Subcutaneous abdominal adipose tissue (tissue), 5 donors: ENCODE measurements at regions not wholly inside any gene's neighbourhood (a gene's known extent, or its start where the extent isn't known, plus 50 kb on each side); places are given as distances from the start of the nearest gene placed in this dataset.

Experiments
- H3K27ac ChIP-seq: one replicate; pipeline ENCODE4 v1.7.0; 2013; ENCODE audit warnings: low read depth, mild to moderate bottlenecking, inconsistent platforms, low read length, moderate library complexity
- H3K27me3 ChIP-seq, 5 donors: one replicate each; pipeline ENCODE4 v1.7.0; 2013; ENCODE audit warnings: low read length in 5 of 5, inconsistent platforms in 1 of 5; ENCODE audit not compliant: control insufficient read depth in 5 of 5, insufficient read depth in 4 of 5
- H3K36me3 ChIP-seq, 5 donors: one replicate each; pipeline ENCODE4 v1.7.0; 2013; ENCODE audit warnings: low read length in 5 of 5; ENCODE audit not compliant: control insufficient read depth in 5 of 5, insufficient read depth in 5 of 5
- H3K4me1 ChIP-seq, 5 donors: one replicate each; pipeline ENCODE4 v1.7.0; 2013; ENCODE audit warnings: low read length in 5 of 5, mild to moderate bottlenecking in 3 of 5, moderate library complexity in 1 of 5; ENCODE audit not compliant: control insufficient read depth in 5 of 5, insufficient read depth in 5 of 5
- H3K4me3 ChIP-seq, 5 donors: one replicate each; pipeline ENCODE4 v1.7.0; 2013; ENCODE audit warnings: low read length in 5 of 5, low read depth in 1 of 5
- H3K9ac ChIP-seq, 5 donors: one replicate each; pipeline ENCODE4 v1.7.0; 2013; ENCODE audit warnings: low read length in 5 of 5, mild to moderate bottlenecking in 4 of 5, moderate library complexity in 3 of 5
- H3K9me3 ChIP-seq, 5 donors: one replicate each; pipeline ENCODE4 v1.7.0; 2013; ENCODE audit warnings: low read length in 5 of 5; ENCODE audit not compliant: control insufficient read depth in 5 of 5
- donor health status: healthy.
- donor health status: healthy.
- donor health status: healthy.
- donor health status: healthy.
- donor health status: healthy.

DNA sequence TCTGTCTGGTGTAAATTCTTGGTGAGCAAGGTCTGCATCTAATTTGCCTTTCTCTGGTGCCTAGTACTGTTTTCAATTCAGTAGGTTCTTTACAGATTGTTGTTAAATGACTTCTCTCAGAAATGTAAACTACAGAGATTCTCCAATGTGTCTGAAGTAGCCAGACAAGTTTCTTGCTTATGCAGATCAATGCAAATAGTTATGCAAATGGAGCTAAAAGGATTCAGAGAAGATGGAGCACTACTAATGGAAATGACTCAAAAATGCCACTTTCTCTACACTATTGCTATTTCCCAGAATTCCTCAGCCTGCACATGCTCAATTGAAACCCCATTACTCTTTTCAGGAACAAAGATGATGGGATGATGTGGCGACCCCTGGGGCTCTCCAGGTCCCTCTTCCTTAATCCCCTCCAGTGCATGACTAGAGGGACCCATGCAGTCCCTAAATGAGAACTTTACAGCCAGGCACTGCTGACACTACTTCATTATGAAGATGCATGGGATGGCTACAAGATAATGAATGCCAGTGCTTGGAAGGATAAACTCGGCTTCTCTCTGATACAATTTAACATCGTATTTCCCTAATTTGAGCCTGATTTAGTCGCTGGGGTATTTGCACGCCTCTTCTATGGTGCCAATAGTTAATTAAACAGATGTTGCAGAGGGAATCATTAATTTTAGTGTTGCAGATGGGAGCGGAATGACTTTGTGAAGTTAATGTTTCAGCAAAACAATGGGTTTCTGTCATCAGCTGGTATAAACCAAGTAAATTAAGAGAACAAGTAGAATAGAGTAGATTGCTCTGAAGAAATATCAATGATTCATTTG lies 753.2 kb downstream of the TLR4 start:
- Histone ChIP-seq H3K9me3 (no peaks in the 10 kb centered on the region), H3K9ac (no peak overlapping the region), H3K27ac (no peak overlapping the region), H3K4me3 (no peak overlapping the region), H3K36me3 (no peaks in the 10 kb centered on the region), H3K27me3 (peaks cover 0 to 3% (median 0%) of the 10 kb centered on the region in 5 donors), H3K4me1 (no peaks in the 10 kb centered on the region)

DNA sequence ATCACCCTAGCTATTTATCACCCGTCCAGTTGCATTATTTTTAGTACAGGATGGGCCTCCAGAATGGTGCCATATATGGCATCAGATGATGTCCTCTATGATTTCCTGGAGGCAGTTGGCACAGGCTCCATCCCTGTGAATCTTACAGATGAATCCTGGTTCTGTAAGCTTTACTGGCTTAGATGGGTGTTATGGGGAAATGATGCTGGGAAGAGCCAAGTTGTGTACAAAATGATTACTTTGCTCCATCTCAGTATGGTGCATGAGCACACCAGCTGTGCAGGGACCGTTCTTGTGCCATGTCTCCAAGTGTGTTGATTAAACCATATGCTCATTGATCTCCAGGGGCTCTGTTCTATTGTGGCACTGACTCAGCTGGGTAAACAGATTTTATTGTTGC lies 755.7 kb downstream of the TLR4 start:
- no peak overlapping the region for H3K9ac ChIP-seq
- no peak overlapping the region for H3K27ac ChIP-seq
- H3K36me3 ChIP-seq, result no peaks in the 10 kb centered on the region
- H3K4me1 ChIP-seq, result no peaks in the 10 kb centered on the region
- peaks cover 0 to 3% (median 0%) of the 10 kb centered on the region in 5 donors for H3K27me3 ChIP-seq
- H3K4me3 ChIP-seq, result no peak overlapping the region
- no peaks in the 10 kb centered on the region for H3K9me3 ChIP-seq

DNA sequence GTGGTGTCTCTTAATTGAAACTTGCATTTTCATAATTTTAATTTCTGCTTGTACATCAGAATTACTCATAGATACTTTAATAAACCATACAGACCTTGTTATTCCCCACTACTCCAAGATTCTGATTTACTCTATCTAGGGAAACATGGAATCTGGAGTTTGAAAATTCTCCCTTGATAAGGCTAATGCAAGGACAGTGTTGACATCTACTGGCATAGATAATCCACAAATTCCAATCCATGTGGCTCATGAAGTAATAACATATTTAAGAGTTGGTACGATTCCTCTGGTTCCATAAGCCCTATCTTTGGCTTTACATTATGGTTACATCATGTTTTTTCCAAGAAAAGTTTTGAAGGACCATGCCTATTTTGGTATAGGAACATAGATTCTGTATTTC lies 759.2 kb downstream of the TLR4 start:
- H3K4me3 ChIP-seq, result no peak overlapping the region
- peaks cover 0 to 3% (median 0%) of the 10 kb centered on the region in 5 donors for H3K27me3 ChIP-seq
- no peak overlapping the region for H3K27ac ChIP-seq
- no peaks in the 10 kb centered on the region for H3K36me3 ChIP-seq
- H3K9me3 ChIP-seq, result no peaks in the 10 kb centered on the region
- no peaks in the 10 kb centered on the region for H3K4me1 ChIP-seq
- H3K9ac ChIP-seq, result no peak overlapping the region

DNA sequence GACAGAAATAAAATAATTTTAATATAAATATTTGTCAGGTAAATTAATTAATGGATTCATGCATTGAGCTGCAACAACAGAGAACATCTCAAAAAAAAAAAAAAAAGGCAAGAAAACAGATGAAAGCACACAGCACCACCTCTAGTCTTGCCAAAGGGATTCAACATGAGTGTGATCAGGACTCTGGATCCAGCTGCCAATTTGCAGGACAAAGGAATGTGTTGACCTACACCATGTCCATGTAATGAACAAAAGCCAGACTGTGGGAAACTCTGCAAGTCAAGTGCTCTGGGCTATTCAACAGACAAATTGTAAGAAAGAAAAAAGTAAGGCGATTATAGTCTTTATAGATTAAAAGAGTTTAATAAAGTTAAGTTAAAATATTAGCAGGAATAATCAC lies 769.3 kb downstream of the TLR4 start:
- no peak overlapping the region for H3K9ac ChIP-seq
- no peaks in the 10 kb centered on the region for H3K36me3 ChIP-seq
- H3K4me3 ChIP-seq, result no peak overlapping the region
- no peaks in the 10 kb centered on the region for H3K4me1 ChIP-seq
- H3K27ac ChIP-seq, result no peak overlapping the region
- no peaks in the 10 kb centered on the region for H3K9me3 ChIP-seq
- H3K27me3 ChIP-seq, result no peaks in the 10 kb centered on the region

DNA sequence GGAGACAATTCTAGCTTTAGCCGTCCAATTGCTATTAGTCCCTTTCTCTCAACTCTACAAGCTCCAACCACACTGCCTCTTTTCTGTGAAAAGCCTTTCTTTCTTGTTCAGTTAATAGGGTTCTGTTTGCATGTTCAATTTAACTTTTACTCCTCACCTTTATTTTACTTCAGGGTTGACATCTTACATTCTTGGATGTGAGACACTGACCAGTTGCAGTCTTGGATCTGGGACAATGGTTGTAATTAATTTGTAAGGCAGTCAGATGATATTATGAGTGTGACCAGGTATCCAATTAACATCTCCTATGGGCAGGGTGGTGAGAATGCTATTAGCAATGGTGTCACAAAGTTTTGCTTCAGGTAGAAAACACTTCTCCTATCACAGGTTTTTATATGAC lies 774.5 kb downstream of the TLR4 start:
- Histone ChIP-seq H3K9me3 (no peaks in the 10 kb centered on the region), H3K9ac (no peak overlapping the region), H3K4me1 (no peaks in the 10 kb centered on the region)

DNA sequence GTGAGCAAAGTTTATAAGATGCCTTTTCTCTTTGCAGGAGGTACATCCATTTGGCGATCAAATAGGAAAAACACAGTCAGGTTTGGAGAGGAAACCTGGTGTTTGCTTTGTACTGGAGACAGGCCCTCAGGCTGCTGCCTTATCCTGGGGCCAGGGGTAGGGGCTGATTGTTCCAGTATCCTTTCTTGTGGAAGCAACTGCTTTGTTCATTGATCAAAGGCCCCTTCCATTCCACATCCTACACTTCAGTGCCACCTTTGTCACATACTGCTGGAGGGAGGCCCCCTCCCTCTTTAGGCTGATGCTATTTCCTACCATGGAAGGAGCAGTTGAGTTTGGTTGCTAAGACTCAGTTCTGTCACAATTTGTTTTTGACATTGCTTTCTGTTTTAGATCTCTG lies 778.1 kb downstream of the TLR4 start:
- no peaks in the 10 kb centered on the region for H3K9me3 ChIP-seq
- H3K36me3 ChIP-seq, result no peaks in the 10 kb centered on the region
- no peaks in the 10 kb centered on the region for H3K4me1 ChIP-seq
- H3K27me3 ChIP-seq, result no peaks in the 10 kb centered on the region
- H3K27ac ChIP-seq, result no peak overlapping the region
- no peak overlapping the region for H3K9ac ChIP-seq
- H3K4me3 ChIP-seq, result no peak overlapping the region

More for the DNA sequence above, 774.5 kb downstream of the TLR4 start:
- no peak overlapping the region for H3K27ac ChIP-seq
- no peaks in the 10 kb centered on the region for H3K36me3 ChIP-seq
- H3K27me3 ChIP-seq, result no peaks in the 10 kb centered on the region
- no peak overlapping the region for H3K4me3 ChIP-seq

DNA sequence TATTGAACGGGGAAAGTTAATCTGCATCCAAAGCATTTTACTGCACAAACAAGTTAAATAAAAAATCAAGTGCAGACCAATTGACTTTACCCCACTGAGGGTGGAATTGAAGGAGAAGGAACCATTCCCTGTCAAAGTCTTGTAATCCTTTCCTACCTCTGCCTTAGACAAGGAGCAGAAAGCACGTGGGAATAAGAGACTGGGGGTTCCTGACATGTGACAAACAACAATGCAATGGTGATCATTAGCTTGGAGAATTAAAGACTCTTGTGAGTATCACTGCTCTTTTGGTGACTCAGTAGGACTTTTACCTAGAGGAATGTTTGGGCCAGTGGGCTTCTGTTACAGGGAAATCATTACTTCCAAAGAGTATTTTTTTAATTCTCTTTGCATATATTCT lies 779.5 kb downstream of the TLR4 start:
- Histone ChIP-seq H3K9ac (no peak overlapping the region), H3K27me3 (no peaks in the 10 kb centered on the region), H3K4me3 (no peak overlapping the region), H3K4me1 (no peaks in the 10 kb centered on the region), H3K9me3 (no peaks in the 10 kb centered on the region), H3K27ac (no peak overlapping the region), H3K36me3 (no peaks in the 10 kb centered on the region)

DNA sequence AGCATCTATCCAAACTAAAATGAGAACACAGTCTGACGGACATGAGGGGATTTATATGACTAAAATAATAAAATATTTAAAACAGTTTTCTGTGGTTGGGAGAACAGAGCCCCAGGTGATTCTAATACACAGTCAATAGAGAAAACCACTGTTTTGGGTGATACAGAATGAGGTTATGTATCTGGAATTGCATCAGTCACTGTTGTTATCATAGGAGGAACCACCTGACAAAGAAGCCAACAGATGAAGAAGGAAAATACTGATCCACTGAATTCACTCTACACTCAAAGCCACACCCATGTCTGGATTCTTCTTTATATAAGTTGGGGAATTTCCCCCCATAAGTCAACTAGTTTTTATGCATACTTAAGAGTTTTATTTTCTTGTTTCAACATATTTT lies 799.0 kb downstream of the TLR4 start:
- peaks cover 0 to 8% (median 0%) of the 10 kb centered on the region in 5 donors for H3K9me3 ChIP-seq
- no peaks in the 10 kb centered on the region for H3K27me3 ChIP-seq
- H3K27ac ChIP-seq, result no peak overlapping the region
- no peaks in the 10 kb centered on the region for H3K4me1 ChIP-seq
- H3K4me3 ChIP-seq, result no peak overlapping the region
- H3K36me3 ChIP-seq, result no peaks in the 10 kb centered on the region
- no peak overlapping the region for H3K9ac ChIP-seq

DNA sequence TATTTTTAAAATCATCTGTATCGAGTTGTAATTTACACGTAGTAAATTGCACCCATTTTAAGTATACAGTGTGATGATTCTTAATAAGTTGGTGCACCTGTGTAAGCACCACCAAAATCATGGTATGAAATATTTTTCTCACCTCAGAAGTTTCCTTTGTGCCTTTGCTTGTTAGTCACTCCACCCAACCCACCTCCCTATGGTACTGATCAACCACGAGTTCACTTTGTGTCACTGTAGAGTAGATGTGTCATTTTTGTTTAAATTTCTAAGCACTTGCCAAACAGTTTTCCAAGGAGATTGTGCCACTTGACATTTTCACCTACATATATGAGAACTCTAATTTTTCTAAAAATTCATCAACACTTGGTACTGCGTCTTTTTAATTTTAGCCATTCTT lies 806.5 kb downstream of the TLR4 start:
- no peaks in the 10 kb centered on the region for H3K36me3 ChIP-seq
- H3K9me3 ChIP-seq, result no peaks in the 10 kb centered on the region
- H3K9ac ChIP-seq, result no peak overlapping the region
- H3K4me3 ChIP-seq, result no peak overlapping the region
- H3K27ac ChIP-seq, result no peak overlapping the region
- H3K27me3 ChIP-seq, result no peaks in the 10 kb centered on the region
- no peaks in the 10 kb centered on the region for H3K4me1 ChIP-seq

DNA sequence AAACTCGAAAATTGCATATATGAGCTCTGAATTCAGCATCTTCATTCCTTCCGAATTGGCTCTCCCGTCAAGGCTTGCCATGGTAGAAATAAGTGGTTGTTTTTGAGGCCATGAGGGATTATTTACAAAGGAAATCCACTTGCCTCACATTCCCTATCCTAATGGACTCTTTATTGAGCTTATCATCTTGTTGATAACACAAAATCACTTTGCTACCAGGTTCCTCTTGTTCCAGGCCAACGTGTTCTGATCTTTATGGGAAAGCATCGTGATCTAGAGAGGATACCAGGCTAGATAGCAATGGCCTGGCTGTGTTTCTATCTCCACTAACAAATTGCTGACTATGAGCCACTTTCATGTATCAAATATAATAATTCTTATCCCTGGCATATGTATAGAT lies 811.7 kb downstream of the TLR4 start:
- H3K36me3 ChIP-seq, result no peaks in the 10 kb centered on the region
- no peaks in the 10 kb centered on the region for H3K4me1 ChIP-seq
- H3K27ac ChIP-seq, result no peak overlapping the region
- no peaks in the 10 kb centered on the region for H3K27me3 ChIP-seq
- H3K9ac ChIP-seq, result no peak overlapping the region
- no peak overlapping the region for H3K4me3 ChIP-seq
- no peaks in the 10 kb centered on the region for H3K9me3 ChIP-seq
